ENCODE measurements at regions not wholly inside any gene's neighbourhood (a gene's known extent, or its start where the extent isn't known, plus 50 kb on each side); places are given as distances from the start of the nearest gene placed in this dataset.

DNA sequence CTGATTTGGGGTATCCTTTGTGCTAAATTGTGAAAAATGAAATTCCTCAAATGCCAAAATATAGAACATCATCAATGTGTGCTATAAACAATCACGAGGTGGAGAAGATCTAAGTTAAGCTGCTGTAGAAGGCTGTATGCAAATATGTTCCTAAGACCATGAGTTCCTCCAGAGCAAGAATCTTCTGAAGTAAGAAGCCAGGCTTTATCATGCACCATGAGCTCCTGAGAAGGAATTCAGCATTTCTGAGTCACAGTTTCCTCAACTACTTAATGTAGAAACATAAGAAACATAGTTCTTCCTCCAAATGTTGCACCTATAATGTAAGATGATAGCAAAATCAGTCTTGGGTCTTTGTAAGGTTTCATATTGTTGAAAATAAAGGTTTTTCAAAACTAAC lies 241.7 kb upstream of the MDFIC2 start:
- no peak overlapping the region for H3K4me3 ChIP-seq (ENCODE audit: control insufficient read depth, low read depth, low read length)
- DNase-seq (ENCODE audit: low read depth), result no peak
- TF ChIP-seq, protein P1, sequence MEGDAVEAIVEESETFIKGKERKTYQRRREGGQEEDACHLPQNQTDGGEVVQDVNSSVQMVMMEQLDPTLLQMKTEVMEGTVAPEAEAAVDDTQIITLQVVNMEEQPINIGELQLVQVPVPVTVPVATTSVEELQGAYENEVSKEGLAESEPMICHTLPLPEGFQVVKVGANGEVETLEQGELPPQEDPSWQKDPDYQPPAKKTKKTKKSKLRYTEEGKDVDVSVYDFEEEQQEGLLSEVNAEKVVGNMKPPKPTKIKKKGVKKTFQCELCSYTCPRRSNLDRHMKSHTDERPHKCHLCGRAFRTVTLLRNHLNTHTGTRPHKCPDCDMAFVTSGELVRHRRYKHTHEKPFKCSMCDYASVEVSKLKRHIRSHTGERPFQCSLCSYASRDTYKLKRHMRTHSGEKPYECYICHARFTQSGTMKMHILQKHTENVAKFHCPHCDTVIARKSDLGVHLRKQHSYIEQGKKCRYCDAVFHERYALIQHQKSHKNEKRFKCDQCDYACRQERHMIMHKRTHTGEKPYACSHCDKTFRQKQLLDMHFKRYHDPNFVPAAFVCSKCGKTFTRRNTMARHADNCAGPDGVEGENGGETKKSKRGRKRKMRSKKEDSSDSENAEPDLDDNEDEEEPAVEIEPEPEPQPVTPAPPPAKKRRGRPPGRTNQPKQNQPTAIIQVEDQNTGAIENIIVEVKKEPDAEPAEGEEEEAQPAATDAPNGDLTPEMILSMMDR (conservative IDR thresholded peaks at IDR 0.05; ENCODE audit: control insufficient read depth, insufficient read depth, low read depth, low read length), result no peak

DNA sequence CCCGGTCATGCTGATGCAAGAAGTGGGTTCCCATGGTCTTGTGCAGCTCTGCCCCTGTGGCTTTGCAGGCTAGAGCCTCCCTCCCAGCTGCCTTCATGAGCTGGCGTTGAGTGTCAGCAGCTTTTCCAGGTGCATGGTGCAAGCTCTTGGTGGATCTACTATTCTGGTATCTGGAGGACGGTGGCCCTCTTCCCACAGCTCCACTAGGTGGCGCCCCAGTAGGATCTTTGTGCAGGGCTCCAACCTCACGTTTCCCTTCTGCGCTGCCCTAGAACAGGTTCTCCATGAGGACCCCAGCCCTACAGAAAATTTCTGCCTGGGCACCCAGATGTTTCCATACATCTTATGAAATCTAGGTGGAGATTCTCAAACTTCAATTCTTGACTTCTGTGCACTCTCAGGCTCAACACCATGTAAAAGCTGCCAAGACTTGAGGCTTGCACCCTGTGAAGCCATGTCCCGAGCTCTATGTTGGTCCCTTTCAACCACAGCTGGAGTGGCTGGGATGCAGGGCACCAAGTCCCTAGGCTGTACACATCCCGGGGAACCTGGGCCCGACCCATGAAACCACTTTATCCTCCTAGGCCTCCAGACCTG lies 238.4 kb upstream of the MDFIC2 start:
- peak; percentile 57 for DNase-seq (ENCODE audit: low read depth)
- no peak overlapping the region for H3K4me3 ChIP-seq (ENCODE audit: control insufficient read depth, low read depth, low read length)
- TF ChIP-seq, protein P1 (conservative IDR thresholded peaks at IDR 0.05; ENCODE audit: control insufficient read depth, insufficient read depth, low read depth, low read length), result peak; percentile 72

- TF ChIP-seq, protein P1 (conservative IDR thresholded peaks at IDR 0.05; ENCODE audit: control insufficient read depth, insufficient read depth, low read depth, low read length), result no peak
- DNase-seq (ENCODE audit: low read depth), result no peak
- no peak overlapping the region for H3K4me3 ChIP-seq (ENCODE audit: control insufficient read depth, low read depth, low read length)
Observed at GRCh38 chr3:70546679-70547078, 234.2 kb upstream of the MDFIC2 start.

DNA sequence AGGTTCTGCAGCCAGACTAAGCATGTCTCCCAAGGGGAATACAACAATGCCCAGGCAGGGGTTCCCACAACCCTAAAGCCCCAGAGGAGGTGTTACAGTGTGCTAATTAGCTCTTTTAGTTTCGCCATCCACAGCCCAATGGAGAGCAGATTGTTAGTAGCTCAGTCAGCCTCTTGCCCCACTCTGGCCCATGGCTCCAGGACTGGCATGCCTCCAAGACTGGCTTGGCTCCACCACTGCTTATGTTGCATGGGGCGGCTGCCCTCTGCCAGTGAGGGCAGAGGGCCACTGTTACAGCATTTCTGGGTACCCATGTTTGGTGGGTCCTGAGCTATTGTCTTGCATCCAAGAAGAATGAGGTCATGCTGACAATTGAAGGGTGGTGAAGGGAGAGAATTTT lies 231.1 kb upstream of the MDFIC2 start:
- DNase-seq (ENCODE audit: low read depth), result no peak
- H3K4me3 ChIP-seq (ENCODE audit: control insufficient read depth, low read depth, low read length), result no peak overlapping the region
- TF ChIP-seq, protein P1 (conservative IDR thresholded peaks at IDR 0.05; ENCODE audit: control insufficient read depth, insufficient read depth, low read depth, low read length), result no peak

DNA sequence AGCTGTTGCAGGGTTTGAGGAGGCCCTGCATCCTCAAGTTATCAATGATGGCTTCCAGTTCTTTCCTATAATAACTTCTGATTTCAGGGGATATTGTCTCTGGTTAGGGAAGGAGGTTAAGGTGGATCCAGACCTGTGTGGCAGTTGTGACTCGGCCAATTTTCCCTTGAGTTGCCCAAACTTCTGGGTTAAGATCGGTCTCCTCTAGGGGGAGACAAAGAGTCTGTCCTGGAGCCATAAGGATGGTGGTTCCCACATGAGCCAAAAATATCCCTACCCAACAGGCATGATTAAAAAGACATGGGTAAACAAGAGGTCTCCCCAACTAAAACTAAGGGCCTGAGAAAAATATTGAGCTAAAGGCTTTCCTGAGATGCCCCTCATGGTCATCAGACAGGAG lies 227.5 kb upstream of the MDFIC2 start:
- TF ChIP-seq, protein P1 (conservative IDR thresholded peaks at IDR 0.05; ENCODE audit: control insufficient read depth, insufficient read depth, low read depth, low read length), result peak; percentile 30
- H3K4me3 ChIP-seq (ENCODE audit: control insufficient read depth, low read depth, low read length), result no peak overlapping the region
- no peak for DNase-seq (ENCODE audit: low read depth)

DNA sequence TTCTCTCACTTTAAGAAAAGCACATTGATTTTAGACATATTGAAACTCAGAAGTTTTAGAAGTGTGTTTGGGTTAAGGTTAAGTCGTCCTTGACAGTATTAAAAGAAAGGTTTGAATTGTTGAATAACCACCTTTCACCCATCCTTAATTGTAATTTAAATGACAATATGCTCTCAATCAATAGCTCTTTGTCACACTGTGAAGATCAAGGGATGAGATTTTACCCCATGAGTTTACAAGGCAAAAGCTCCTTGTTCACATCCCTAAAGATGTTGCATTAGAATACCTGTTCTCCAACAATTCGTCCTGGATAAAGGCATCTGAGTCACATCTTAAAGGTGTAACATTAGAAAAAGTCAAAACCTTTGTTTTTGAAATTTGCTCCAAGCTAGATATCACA lies 220.4 kb upstream of the MDFIC2 start:
- no peak overlapping the region for H3K4me3 ChIP-seq (ENCODE audit: control insufficient read depth, low read depth, low read length)
- no peak for DNase-seq (ENCODE audit: low read depth)
- TF ChIP-seq, protein P1 (conservative IDR thresholded peaks at IDR 0.05; ENCODE audit: control insufficient read depth, insufficient read depth, low read depth, low read length), result no peak

Measured in fibroblast of mammary gland (primary cell).